ENCODE measurements at regions not wholly inside any gene's neighbourhood (a gene's known extent, or its start where the extent isn't known, plus 50 kb on each side); places are given as distances from the start of the nearest gene placed in this dataset.

GRCh38 chr10:27436710-27437109 is 67.4 kb upstream of the RAB18 start:
- TF ChIP-seq TAF1 (IDR thresholded peaks at IDR 0.05; ENCODE audit: low read depth, low read length) = no peak
- TF ChIP-seq POLR2A (IDR thresholded peaks at IDR 0.05; ENCODE audit: low read depth, low read length) = no peak
- TF ChIP-seq POLR2AphosphoS5 (IDR thresholded peaks at IDR 0.05; ENCODE audit: low read depth, low read length) = no peak
- TF ChIP-seq SPI1 (IDR thresholded peaks at IDR 0.05; ENCODE audit: low read depth, low read length) = no peak
- no peak for TF ChIP-seq POU2F2 (IDR thresholded peaks at IDR 0.05; ENCODE audit: low read depth, low read length)
